IMR-90 (cell line): ENCODE measurements at regions not wholly inside any gene's neighbourhood (a gene's known extent, or its start where the extent isn't known, plus 50 kb on each side); places are given as distances from the start of the nearest gene placed in this dataset.

Source experiments
- ATAC-seq: fragments of 200-7000 bp; cut with Tn5 transposase; 2 replicates; pipeline ENCODE4 v1.9.1; 2020; ENCODE audit warnings: low read depth, mild to moderate bottlenecking, moderate library complexity
- BruUV-seq: library from RNA; stranded (reverse); fragments of 400-500 nt; replicated peaks from 2 replicates; lab custom pipeline; 2021; lab: Mats Ljungman, UMichigan
- CTCF ChIA-PET: fragments of 300-600 bp; formaldehyde crosslinking; extraction: SDS; loops from one replicate; lab custom pipeline; 2021; ENCODE audit warnings: antibody characterized with exemption; lab: Yijun Ruan, JAX
- POLR2A ChIA-PET: fragments of 300-600 bp; sonication (Branson Sonifier 250); formaldehyde crosslinking; loops from one replicate; lab custom pipeline; 2022; ENCODE audit warnings: antibody characterized with exemption; ENCODE audit not compliant: unreplicated experiment; lab: Charles Lee
- DNase-seq: peaks from one replicate; pipeline ENCODE4 v3.0.0; 2013
- H2AFZ ChIP-seq: replicated peaks from 2 replicates; pipeline ENCODE3; 2013; ENCODE audit warnings: low read length, mild to moderate bottlenecking; ENCODE audit not compliant: poor library complexity
- H2AK5ac ChIP-seq: 2 replicates; pipeline ENCODE4 v1.6.1; 2013; ENCODE audit warnings: low read depth, low read length, inconsistent platforms
- H2AK9ac ChIP-seq: replicated peaks from 2 replicates; pipeline ENCODE3; 2013; ENCODE audit warnings: mild to moderate bottlenecking, low read depth, low read length, moderate library complexity; ENCODE audit not compliant: poor library complexity
- H2BK120ac ChIP-seq: 2 replicates; pipeline ENCODE4 v1.6.1; 2013; ENCODE audit warnings: low read depth, low read length, inconsistent platforms
- H2BK15ac ChIP-seq: 3 replicates; pipeline ENCODE4 v1.6.1; 2013; ENCODE audit warnings: low read depth, low read length, inconsistent platforms
- H2BK20ac ChIP-seq: 2 replicates; pipeline ENCODE4 v1.6.1; 2013; ENCODE audit warnings: low read depth, mild to moderate bottlenecking, inconsistent platforms, low read length, moderate library complexity
- H2BK5ac ChIP-seq: 2 replicates; pipeline ENCODE4 v1.6.1; 2013; ENCODE audit warnings: mild to moderate bottlenecking, low read depth, low read length, inconsistent platforms; ENCODE audit not compliant: poor library complexity, severe bottlenecking
- H3K14ac ChIP-seq: replicated peaks from 2 replicates; pipeline ENCODE4 v1.6.1; 2013; ENCODE audit warnings: low read depth, low read length, inconsistent platforms
- H3K18ac ChIP-seq: 2 replicates; pipeline ENCODE4 v1.6.1; 2013; ENCODE audit warnings: low read depth, low read length, control low read depth
- H3K23ac ChIP-seq: 2 replicates; pipeline ENCODE4 v1.6.1; 2013; ENCODE audit warnings: low read depth, low read length, inconsistent platforms
- H3K27ac ChIP-seq: 2 replicates; pipeline ENCODE4 v1.5.1; 2013; ENCODE audit warnings: mild to moderate bottlenecking, control low read depth, low read length; ENCODE audit not compliant: insufficient read depth
- H3K27me3 ChIP-seq: 2 replicates; pipeline ENCODE4 v1.6.1; 2013; ENCODE audit warnings: low read length; ENCODE audit not compliant: control insufficient read depth, insufficient read depth
- H3K36me3 ChIP-seq: 2 replicates; pipeline ENCODE4 v1.6.1; 2013; ENCODE audit warnings: low read length, mixed read lengths; ENCODE audit not compliant: control insufficient read depth, insufficient read depth
- H3K4ac ChIP-seq: 2 replicates; pipeline ENCODE4 v1.6.1; 2013; ENCODE audit warnings: low read depth, low read length, inconsistent platforms
- H3K4me1 ChIP-seq: 2 replicates; pipeline ENCODE4 v1.6.1; 2013; ENCODE audit warnings: low read length, mixed read lengths; ENCODE audit not compliant: control insufficient read depth, insufficient read depth
- H3K4me2 ChIP-seq: 2 replicates; pipeline ENCODE4 v1.6.1; 2013; ENCODE audit warnings: low read depth, mild to moderate bottlenecking, control low read depth, low read length, moderate library complexity
- H3K4me3 ChIP-seq: 2 replicates; pipeline ENCODE4 v1.5.1; 2013; ENCODE audit warnings: low read depth, mild to moderate bottlenecking, control low read depth, low read length, moderate library complexity; ENCODE audit not compliant: insufficient read depth
- H3K56ac ChIP-seq: 2 replicates; pipeline ENCODE4 v1.6.1; 2013; ENCODE audit warnings: low read length, inconsistent platforms; ENCODE audit not compliant: insufficient read depth; ENCODE audit errors: extremely low read depth
- H3K79me1 ChIP-seq, 2 experiments: 2 replicates each; pipeline ENCODE4 v1.6.1; 2013; ENCODE audit warnings: low read length in 2 of 2, inconsistent platforms in 1 of 2, low read depth in 1 of 2
- H3K9ac ChIP-seq: 2 replicates; pipeline ENCODE4 v1.6.1; 2013; ENCODE audit warnings: low read depth, low read length, control low read depth
- H3K9me1 ChIP-seq: 2 replicates; pipeline ENCODE4 v1.6.1; 2013; ENCODE audit warnings: low read length, inconsistent platforms; ENCODE audit not compliant: insufficient read depth
- H3K9me3 ChIP-seq: 2 replicates; pipeline ENCODE4 v1.6.1; 2013; ENCODE audit warnings: low read length; ENCODE audit not compliant: control insufficient read depth, insufficient read depth
- H4K20me1 ChIP-seq: 2 replicates; pipeline ENCODE4 v1.6.1; 2013; ENCODE audit warnings: low read length, inconsistent platforms; ENCODE audit not compliant: insufficient read depth
- H4K5ac ChIP-seq: 2 replicates; pipeline ENCODE4 v1.6.1; 2013; ENCODE audit warnings: mild to moderate bottlenecking, low read depth, low read length, control low read depth
- H4K8ac ChIP-seq, 2 experiments: 2 replicates each; pipeline ENCODE4 v1.6.1; 2013; ENCODE audit warnings: low read depth in 2 of 2, low read length in 2 of 2, control low read depth in 1 of 2, inconsistent platforms in 1 of 2
- H4K91ac ChIP-seq: 2 replicates; pipeline ENCODE4 v1.6.1; 2013; ENCODE audit warnings: low read depth, low read length, inconsistent platforms; ENCODE audit not compliant: insufficient read depth
- BHLHE40 ChIP-seq: fragments of 150-350 bp; IDR thresholded peaks from 2 replicates; pipeline ENCODE4 v1.6.1; 2016; ENCODE audit warnings: mild to moderate bottlenecking, low read depth, low read length
- CEBPB ChIP-seq: IDR thresholded peaks from 2 replicates; pipeline ENCODE4 v1.6.1; 2012; ENCODE audit warnings: low read depth, low read length, improper control_type of control experiment
- CHD1 ChIP-seq: IDR thresholded peaks from 2 replicates; pipeline ENCODE4 v1.6.1; 2012; ENCODE audit warnings: low read depth, low read length, improper control_type of control experiment
- ELK1 ChIP-seq: fragments of 150-350 bp; IDR thresholded peaks from 2 replicates; pipeline ENCODE4 v1.6.1; 2016; ENCODE audit warnings: low read depth, mild to moderate bottlenecking, low read length, moderate library complexity, borderline replicate concordance
- FOS ChIP-seq: fragments of 150-350 bp; IDR thresholded peaks from 2 replicates; pipeline ENCODE4 v1.6.1; 2016; ENCODE audit warnings: low read depth, low read length
- MAFK ChIP-seq: IDR thresholded peaks from 2 replicates; pipeline ENCODE4 v1.6.1; 2012; ENCODE audit warnings: low read depth, low read length, improper control_type of control experiment
- MAZ ChIP-seq: IDR thresholded peaks from 2 replicates; pipeline ENCODE4 v1.6.1; 2012; ENCODE audit warnings: low read depth, mild to moderate bottlenecking, low read length, improper control_type of control experiment, moderate library complexity, borderline replicate concordance
- MXI1 ChIP-seq: IDR thresholded peaks from 2 replicates; pipeline ENCODE4 v1.6.1; 2012; ENCODE audit warnings: low read depth, mild to moderate bottlenecking, low read length, moderate library complexity, borderline replicate concordance
- NFE2L2 ChIP-seq: fragments of 150-350 bp; IDR thresholded peaks from 2 replicates; pipeline ENCODE4 v1.6.1; 2016; ENCODE audit warnings: low read depth, mild to moderate bottlenecking, low read length
- POLR2A ChIP-seq: IDR thresholded peaks from 2 replicates; pipeline ENCODE4 v1.6.1; 2012; ENCODE audit warnings: mild to moderate bottlenecking, low read depth, low read length
- RAD21 ChIP-seq: IDR thresholded peaks from 2 replicates; pipeline ENCODE4 v1.6.1; 2012; ENCODE audit warnings: low read length, improper control_type of control experiment
- RCOR1 ChIP-seq: IDR thresholded peaks from 2 replicates; pipeline ENCODE4 v1.6.1; 2012; ENCODE audit warnings: mild to moderate bottlenecking, low read length, improper control_type of control experiment; ENCODE audit not compliant: insufficient replicate concordance
- RFX5 ChIP-seq: IDR thresholded peaks from 2 replicates; pipeline ENCODE4 v1.8.0; 2012; ENCODE audit warnings: low read depth, mild to moderate bottlenecking, low read length, moderate library complexity
- SMC3 ChIP-seq: fragments of 150-350 bp; IDR thresholded peaks from 2 replicates; pipeline ENCODE4 v1.6.1; 2016; ENCODE audit warnings: low read depth, mild to moderate bottlenecking, antibody characterized with exemption, low read length, moderate library complexity
- USF2 ChIP-seq: fragments of 150-350 bp; IDR thresholded peaks from 2 replicates; pipeline ENCODE4 v1.6.1; 2017; ENCODE audit warnings: mild to moderate bottlenecking, antibody characterized with exemption, low read length, low read depth
- WGBS, 2 experiments: methylation state at CpG; one replicate each; pipeline versions ENCODE4 v1.1.5 to v1.1.7; 2013; ENCODE audit warnings: missing lambda C conversion rate in 2 of 2; ENCODE audit not compliant: insufficient read length in 1 of 2; ENCODE audit errors: extremely low coverage in 2 of 2; 5-methylcytosine and 5-hydroxymethylcytosine counted together
- dilution Hi-C: fragments of 300-500 bp; cut with HindIII; formaldehyde crosslinking; loops from one replicate; pipeline ENCODE4 v1.14.3; 2018; ENCODE audit warnings: low sequenced_read_pairs; ENCODE audit not compliant: unreplicated experiment
- in situ Hi-C: fragments of 300-500 bp; cut with MboI; formaldehyde crosslinking; loops from 3 replicates; pipeline ENCODE4 v1.14.3; 2019; ENCODE audit warnings: low sequenced_read_pairs, inconsistent platforms, mixed read lengths
- intact Hi-C: fragments of 100-400 bp; cut with micrococcal nuclease; formaldehyde crosslinking; loops from 2 replicates; pipeline ENCODE4 v1.10.0; 2022

- in situ Hi-C loops = loop anchor here (5.0 to 10.0 kb wide), 2 partner anchors 317 to 450 kb away; partner anchors contain the start of gene CCDC175
Observed at GRCh38 chr14:59125156-59125555, 63.3 kb upstream of the DAAM1 start.

More at GRCh38 chr14:59125156-59125555, 63.3 kb upstream of the DAAM1 start:
- Histone ChIP-seq H3K4me1 (no peaks in the 10 kb centered on the region; the same call in 1 of the 2 replicates), H2BK120ac (no peak overlapping the region), H3K14ac (no peak overlapping the region), H2AK5ac (no peak overlapping the region), H3K9me3 (no peaks in the 10 kb centered on the region), H3K9ac (no peak overlapping the region), H3K36me3 (no peaks in the 10 kb centered on the region), H2BK5ac (no peak overlapping the region), H3K18ac (no peak overlapping the region), H3K4ac (no peak overlapping the region), H4K5ac (no peak overlapping the region), H3K79me1 (no peaks in the 10 kb centered on the region), H3K4me3 (no peak overlapping the region), H3K27ac (no peak overlapping the region), H3K27me3 (peaks cover 3% of the 10 kb centered on the region), H4K8ac (no peak overlapping the region), H2BK20ac (no peak overlapping the region), H3K4me2 (no peak overlapping the region), H2BK15ac (no peak overlapping the region), H3K23ac (no peak overlapping the region), H2AFZ (no peak overlapping the region), H3K9me1 (no peaks in the 10 kb centered on the region), H4K20me1 (no peaks in the 10 kb centered on the region), H3K56ac (no peak overlapping the region), H2AK9ac (no peak overlapping the region), H4K91ac (no peak overlapping the region)
- ChIA-PET CTCF (interaction anchor here (1.4 to 2.1 kb wide), 2 partner anchors 318 to 624 kb away, joined by 5 to 6 read pairs; no protein-coding TSS in a partner anchor), POLR2A (no interaction called here)
- ATAC-seq (no peak), DNase-seq (no peak)
- no peak for TF ChIP-seq RFX5
- no peak for TF ChIP-seq ELK1
- TF ChIP-seq RAD21 = no peak
- TF ChIP-seq MXI1 = no peak
- no peak for TF ChIP-seq SMC3
- no peak for TF ChIP-seq BHLHE40
- no peak for TF ChIP-seq CHD1
- TF ChIP-seq CEBPB = no peak
- TF ChIP-seq MAFK = no peak
- no peak for TF ChIP-seq MAZ
- no peak for TF ChIP-seq POLR2A
- no peak for TF ChIP-seq RCOR1
- TF ChIP-seq USF2 = no peak
- no peak for TF ChIP-seq FOS
- TF ChIP-seq NFE2L2 = no peak
- WGBS, 2 experiments = no CpG with 5 or more reads among the region's 4 CpGs
- intact Hi-C loops = loop anchor here (2.0 kb wide), 1 partner anchor 624 kb away; no protein-coding TSS in a partner anchor
- dilution Hi-C loops = no loop called here
- no TSS peak for BruUV-seq
